PC-3 (cell line): ENCODE measurements at regions not wholly inside any gene's neighbourhood (a gene's known extent, or its start where the extent isn't known, plus 50 kb on each side); places are given as distances from the start of the nearest gene placed in this dataset.
A peak's percentile ranks its signal among the peaks of the same experiment; 100 is the strongest.

Experiments
- ATAC-seq: fragments of 200-7000 bp; cut with Tn5 transposase; 2 replicates; pipeline ENCODE4 v1.9.1; 2020; ENCODE audit warnings: mild to moderate bottlenecking, moderate library complexity
- BruUV-seq: library from RNA; stranded (reverse); fragments of 400-500 nt; replicated peaks from 2 replicates; lab custom pipeline; 2021; lab: Mats Ljungman, UMichigan
- CTCF ChIA-PET: fragments of 300-600 bp; sonication (Branson Sonifier 250); formaldehyde crosslinking; loops from one replicate; lab custom pipeline; 2022; ENCODE audit warnings: antibody characterized with exemption; lab: Charles Lee
- POLR2A ChIA-PET: fragments of 300-600 bp; sonication (Branson Sonifier 250); formaldehyde crosslinking; loops from one replicate; lab custom pipeline; 2022; ENCODE audit warnings: antibody characterized with exemption; ENCODE audit not compliant: unreplicated experiment; lab: Charles Lee
- DNase-seq: peaks from one replicate; pipeline ENCODE4 v3.0.0-alpha.2; 2015
- H2AFZ ChIP-seq: fragments of 300-600 bp; sonication (generic); 2 replicates; pipeline ENCODE4 v1.6.0; 2016; ENCODE audit warnings: antibody characterized with exemption, low read length
- H3F3A ChIP-seq: fragments of 300-600 bp; sonication (generic); one replicate; pipeline ENCODE4 v1.6.0; 2017; ENCODE audit warnings: antibody characterized with exemption, low read length, control low read depth, mild to moderate bottlenecking; ENCODE audit not compliant: unreplicated experiment
- H3K27ac ChIP-seq: fragments of 300-600 bp; sonication (generic); 2 replicates; pipeline ENCODE4 v1.5.1; 2016; ENCODE audit warnings: mild to moderate bottlenecking, low read length
- H3K27me3 ChIP-seq: fragments of 300-600 bp; sonication (generic); 2 replicates; pipeline ENCODE4 v1.6.1; 2016; ENCODE audit warnings: low read length, mixed read lengths
- H3K36me3 ChIP-seq: fragments of 300-600 bp; sonication (generic); 2 replicates; pipeline ENCODE4 v1.6.1; 2016; ENCODE audit warnings: low read depth, mixed run types, low read length, mixed read lengths
- H3K4me1 ChIP-seq: fragments of 300-600 bp; sonication (generic); 2 replicates; pipeline ENCODE4 v1.5.1; 2016; ENCODE audit warnings: low read length; ENCODE audit not compliant: insufficient read depth
- H3K4me2 ChIP-seq: fragments of 300-600 bp; sonication (generic); 2 replicates; pipeline ENCODE4 v1.6.0; 2016; ENCODE audit warnings: low read length
- H3K4me3 ChIP-seq: fragments of 300-600 bp; sonication (generic); 2 replicates; pipeline ENCODE4 v1.5.1; 2016; ENCODE audit warnings: mild to moderate bottlenecking, low read length, mixed read lengths
- H3K79me2 ChIP-seq: fragments of 300-600 bp; sonication (generic); 2 replicates; pipeline ENCODE4 v1.6.1; 2017; ENCODE audit warnings: low read length, mixed read lengths
- H3K9ac ChIP-seq: fragments of 300-600 bp; sonication (generic); 2 replicates; pipeline ENCODE4 v1.6.0; 2016; ENCODE audit warnings: mild to moderate bottlenecking, low read length
- H3K9me2 ChIP-seq: fragments of 300-600 bp; sonication (generic); replicated peaks from 2 replicates; pipeline ENCODE4 v1.6.1; 2016; ENCODE audit warnings: mixed run types, low read length, mixed read lengths
- H3K9me3 ChIP-seq: fragments of 300-600 bp; sonication (generic); 2 replicates; pipeline ENCODE4 v1.6.1; 2016; ENCODE audit warnings: low read length, mixed read lengths
- H4K20me1 ChIP-seq: fragments of 300-600 bp; sonication (generic); 2 replicates; pipeline ENCODE4 v1.6.1; 2016; ENCODE audit warnings: low read length, mixed read lengths
- EZH2 ChIP-seq: fragments of 300-600 bp; sonication (generic); IDR thresholded peaks from one replicate; pipeline ENCODE4 v1.6.1; 2017; ENCODE audit warnings: antibody characterized with exemption, mild to moderate bottlenecking, low read length; ENCODE audit not compliant: unreplicated experiment
- EZH2phosphoT487 ChIP-seq: fragments of 300-600 bp; sonication (generic); IDR thresholded peaks from 2 replicates; pipeline ENCODE4 v1.6.1; 2018; ENCODE audit warnings: mild to moderate bottlenecking, antibody characterized with exemption, low read length, borderline replicate concordance
- intact Hi-C: fragments of 100-400 bp; cut with micrococcal nuclease; formaldehyde crosslinking; loops from 2 replicates; pipeline ENCODE4 v1.9.0; 2023
- TF ChIP-seq, protein P1 (sequence below): fragments of 300-600 bp; sonication (generic); conservative IDR thresholded peaks from 2 replicates; pipeline ENCODE4 v1.5.1; 2017; ENCODE audit warnings: antibody characterized with exemption, low read depth, mild to moderate bottlenecking, low read length

DNA sequence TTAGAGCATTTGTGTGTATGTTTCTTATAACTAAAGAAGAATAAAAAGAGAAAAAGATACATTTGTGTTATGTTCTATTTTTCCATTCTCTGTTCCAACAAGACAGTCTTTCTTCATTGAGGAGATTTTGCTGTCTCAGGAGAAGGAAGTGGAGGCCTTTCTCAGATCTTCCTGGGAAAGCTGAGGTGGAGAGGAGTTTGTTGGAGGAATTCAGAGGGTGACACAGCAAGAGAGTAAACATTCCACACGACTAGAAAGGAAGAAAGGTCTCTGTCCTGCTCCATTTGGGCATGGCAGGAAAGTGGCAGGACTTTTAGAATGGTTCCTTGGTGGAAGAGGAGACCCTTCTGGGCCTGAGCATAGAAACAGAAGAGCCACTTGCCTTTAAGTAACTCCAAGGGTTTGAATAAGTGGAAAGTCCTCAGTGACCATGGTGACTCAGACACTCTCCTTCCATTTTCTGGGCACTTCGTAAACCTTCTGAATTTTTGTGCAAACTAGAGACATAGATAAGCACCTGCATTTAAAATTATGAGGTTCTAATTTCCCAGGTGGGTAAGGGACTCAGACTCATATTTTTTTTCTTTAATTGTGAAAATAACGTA, 52.3 kb upstream of the COL5A2 start:
- ATAC-seq (peak; percentile 37), DNase-seq (peak; percentile 41)
- H3K9me2 ChIP-seq = no peaks in the 10 kb centered on the region
- no peak overlapping the region for H3K4me3 ChIP-seq
- CTCF ChIA-PET = no interaction called here
- no TSS peak for BruUV-seq
- 0 out of 2 replicates have a peak overlapping the region, but pooled peaks have one; percentile 16 for H2AFZ ChIP-seq
- peak overlapping the region; percentile 74 for H3K27ac ChIP-seq
- 0 out of 2 replicates have a peak, but pooled peaks cover 4% of the 10 kb centered on the region for H3K9me3 ChIP-seq
- 0 out of 2 replicates have a peak overlapping the region, but pooled peaks have one; percentile 14 for H3K4me2 ChIP-seq
- POLR2A ChIA-PET = no interaction called here
- H4K20me1 ChIP-seq = no peaks in the 10 kb centered on the region
- no peaks in the 10 kb centered on the region for H3K79me2 ChIP-seq
- TF ChIP-seq EZH2 (no peak), EZH2phosphoT487 (no peak)
- TF ChIP-seq, protein P1, sequence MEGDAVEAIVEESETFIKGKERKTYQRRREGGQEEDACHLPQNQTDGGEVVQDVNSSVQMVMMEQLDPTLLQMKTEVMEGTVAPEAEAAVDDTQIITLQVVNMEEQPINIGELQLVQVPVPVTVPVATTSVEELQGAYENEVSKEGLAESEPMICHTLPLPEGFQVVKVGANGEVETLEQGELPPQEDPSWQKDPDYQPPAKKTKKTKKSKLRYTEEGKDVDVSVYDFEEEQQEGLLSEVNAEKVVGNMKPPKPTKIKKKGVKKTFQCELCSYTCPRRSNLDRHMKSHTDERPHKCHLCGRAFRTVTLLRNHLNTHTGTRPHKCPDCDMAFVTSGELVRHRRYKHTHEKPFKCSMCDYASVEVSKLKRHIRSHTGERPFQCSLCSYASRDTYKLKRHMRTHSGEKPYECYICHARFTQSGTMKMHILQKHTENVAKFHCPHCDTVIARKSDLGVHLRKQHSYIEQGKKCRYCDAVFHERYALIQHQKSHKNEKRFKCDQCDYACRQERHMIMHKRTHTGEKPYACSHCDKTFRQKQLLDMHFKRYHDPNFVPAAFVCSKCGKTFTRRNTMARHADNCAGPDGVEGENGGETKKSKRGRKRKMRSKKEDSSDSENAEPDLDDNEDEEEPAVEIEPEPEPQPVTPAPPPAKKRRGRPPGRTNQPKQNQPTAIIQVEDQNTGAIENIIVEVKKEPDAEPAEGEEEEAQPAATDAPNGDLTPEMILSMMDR = no peak
- no peak overlapping the region for H3K9ac ChIP-seq
- H3K4me1 ChIP-seq = peaks cover 33% of the 10 kb centered on the region
- no peaks in the 10 kb centered on the region for H3F3A ChIP-seq
- intact Hi-C loops = no loop called here
- no peaks in the 10 kb centered on the region for H3K27me3 ChIP-seq
- H3K36me3 ChIP-seq = no peaks in the 10 kb centered on the region

DNA sequence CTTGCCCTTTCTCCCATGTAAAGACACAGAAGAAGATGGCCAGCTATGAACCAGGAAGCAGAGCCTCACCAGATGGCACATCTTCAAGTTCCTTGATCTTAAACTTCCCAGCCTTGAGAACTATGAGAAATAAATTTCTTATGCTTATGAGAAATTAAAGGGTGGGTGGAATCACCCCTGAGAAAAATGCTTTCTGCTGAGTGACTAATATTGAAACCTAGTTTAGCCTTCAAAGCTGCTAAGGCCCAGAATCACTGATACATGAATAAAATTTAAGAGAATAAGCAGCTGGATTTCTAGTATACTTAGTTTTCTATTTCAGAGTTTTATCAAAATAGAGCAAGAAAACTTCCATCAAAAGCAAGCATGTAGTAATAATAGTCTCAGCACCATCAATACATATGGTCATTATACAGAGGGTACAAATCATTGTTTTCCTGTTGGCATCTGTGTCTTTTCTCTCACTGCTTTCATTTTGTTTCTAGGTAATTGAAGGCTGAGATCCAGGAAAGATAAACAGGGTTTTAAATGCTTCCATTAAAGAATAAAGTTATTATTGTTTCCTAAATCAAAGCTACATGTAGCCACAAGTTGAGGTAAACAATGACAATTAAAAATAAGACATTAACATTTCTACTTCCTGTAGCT, 53.3 kb upstream of the COL5A2 start:
- no peak overlapping the region for H3K4me3 ChIP-seq
- H3K4me1 ChIP-seq = peaks cover 31% of the 10 kb centered on the region
- no TSS peak for BruUV-seq
- H3K9me2 ChIP-seq = no peaks in the 10 kb centered on the region
- no peak for ATAC-seq
- H3K27ac ChIP-seq = peak overlapping the region; percentile 74
- ChIA-PET CTCF (no interaction called here), POLR2A (interaction anchor here (0.6 kb wide), 1 partner anchor 56 kb away, joined by 3 read pairs; no protein-coding TSS in a partner anchor)
- peak overlapping the region; percentile 13; the same call in 1 of the 2 replicates for H3K9ac ChIP-seq
- no peak for DNase-seq
- no peaks in the 10 kb centered on the region for H3K27me3 ChIP-seq
- H3F3A ChIP-seq = no peaks in the 10 kb centered on the region
- H3K4me2 ChIP-seq = peak overlapping the region; percentile 43
- H4K20me1 ChIP-seq = no peaks in the 10 kb centered on the region
- no peak for TF ChIP-seq EZH2phosphoT487
- TF ChIP-seq, protein P1 = no peak
- TF ChIP-seq EZH2 = no peak
- 0 out of 2 replicates have a peak, but pooled peaks cover 4% of the 10 kb centered on the region for H3K9me3 ChIP-seq
- 0 out of 2 replicates have a peak overlapping the region, but pooled peaks have one; percentile 6 for H2AFZ ChIP-seq
- intact Hi-C loops = no loop called here
- H3K79me2 ChIP-seq = no peaks in the 10 kb centered on the region
- no peaks in the 10 kb centered on the region for H3K36me3 ChIP-seq

DNA sequence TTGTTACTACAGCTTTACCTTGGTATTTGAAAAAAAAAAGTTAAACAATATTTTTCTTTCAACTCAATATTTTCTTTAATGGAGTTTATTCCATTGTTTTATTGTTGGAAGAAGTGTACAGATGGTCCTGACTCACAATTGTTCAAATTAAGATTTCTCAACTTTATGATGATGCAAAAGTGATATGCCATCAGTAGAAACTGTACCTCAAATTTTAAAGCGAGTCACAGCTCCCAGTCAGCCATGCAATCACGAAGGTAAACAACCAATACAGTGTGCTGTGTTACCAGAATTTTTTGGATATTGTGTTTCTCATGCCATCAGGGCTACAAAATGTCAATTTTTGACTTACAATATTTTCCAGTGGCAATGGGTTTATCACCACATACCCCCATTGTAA, 54.0 kb upstream of the COL5A2 start:
- ATAC-seq = peak; percentile 69
- Histone ChIP-seq H3K27me3 (no peaks in the 10 kb centered on the region), H3K9me2 (no peaks in the 10 kb centered on the region), H3K36me3 (no peaks in the 10 kb centered on the region), H3K4me3 (no peak overlapping the region), H4K20me1 (no peaks in the 10 kb centered on the region), H3K9me3 (0 out of 2 replicates have a peak, but pooled peaks cover 2% of the 10 kb centered on the region), H2AFZ (0 out of 2 replicates have a peak overlapping the region, but pooled peaks have one; percentile 6), H3K27ac (peak overlapping the region; percentile 74), H3K79me2 (no peaks in the 10 kb centered on the region), H3K4me2 (peak overlapping the region; percentile 43), H3K9ac (no peak overlapping the region; the same call in 1 of the 2 replicates), H3F3A (no peaks in the 10 kb centered on the region), H3K4me1 (peaks cover 31% of the 10 kb centered on the region)
- ChIA-PET CTCF (no interaction called here), POLR2A (no interaction called here)
- TF ChIP-seq EZH2phosphoT487 (no peak), EZH2 (no peak)
- TF ChIP-seq, protein P1 = no peak
- intact Hi-C loops = no loop called here
- BruUV-seq = no TSS peak
- DNase-seq = peak; percentile 63
